OCI-LY7 (cell line): ENCODE measurements at regions not wholly inside any gene's neighbourhood (a gene's known extent, or its start where the extent isn't known, plus 50 kb on each side); places are given as distances from the start of the nearest gene placed in this dataset.

Source experiments
- BruUV-seq: library from RNA; stranded (reverse); fragments of 400-500 nt; replicated peaks from 2 replicates; lab custom pipeline; 2021; lab: Mats Ljungman, UMichigan
- CTCF ChIA-PET: fragments of 300-600 bp; sonication (Branson Sonifier 250); formaldehyde crosslinking; loops from one replicate; lab custom pipeline; 2022; ENCODE audit warnings: antibody characterized with exemption; ENCODE audit not compliant: unreplicated experiment; lab: Charles Lee
- POLR2A ChIA-PET: fragments of 300-600 bp; sonication (Branson Sonifier 250); formaldehyde crosslinking; loops from one replicate; lab custom pipeline; 2022; ENCODE audit warnings: antibody characterized with exemption; lab: Charles Lee
- DNase-seq: peaks from one replicate; pipeline ENCODE4 v3.0.0-alpha.2; 2015; ENCODE audit warnings: low spot score
- H2AFZ ChIP-seq: fragments of 200-600 bp; sonication (generic), shearing (Covaris generic); 2 replicates; pipeline ENCODE4 v1.6.1; 2014; ENCODE audit warnings: mild to moderate bottlenecking, antibody characterized with exemption, low read length, moderate library complexity
- H3K27ac ChIP-seq: fragments of 200-600 bp; sonication (generic); 2 replicates; pipeline ENCODE4 v1.5.1; 2014; ENCODE audit warnings: mixed run types, low read depth, mild to moderate bottlenecking, moderate library complexity, low read length, inconsistent platforms; ENCODE audit not compliant: poor library complexity, severe bottlenecking
- H3K36me3 ChIP-seq: fragments of 200-600 bp; sonication (generic); 2 replicates; pipeline ENCODE4 v1.6.1; 2014; ENCODE audit warnings: mild to moderate bottlenecking, antibody characterized with exemption, low read length, moderate library complexity, mixed read lengths; ENCODE audit not compliant: insufficient read depth
- H3K4me1 ChIP-seq: fragments of 200-600 bp; sonication (generic); 2 replicates; pipeline ENCODE4 v1.5.1; 2014; ENCODE audit warnings: mild to moderate bottlenecking, low read length; ENCODE audit not compliant: insufficient read depth, poor library complexity, severe bottlenecking
- H3K4me2 ChIP-seq: fragments of 200-600 bp; sonication (generic); 2 replicates; pipeline ENCODE4 v1.6.1; 2014; ENCODE audit warnings: mild to moderate bottlenecking, low read length
- H3K4me3 ChIP-seq: fragments of 200-600 bp; sonication (generic); 2 replicates; pipeline ENCODE4 v1.5.1; 2014; ENCODE audit warnings: mild to moderate bottlenecking, low read depth, low read length; ENCODE audit not compliant: poor library complexity, severe bottlenecking
- H3K79me2 ChIP-seq: fragments of 200-600 bp; sonication (generic); 2 replicates; pipeline ENCODE4 v1.6.1; 2016; ENCODE audit warnings: low read depth, mild to moderate bottlenecking, low read length, moderate library complexity, mixed read lengths; ENCODE audit not compliant: insufficient read depth
- H3K9me2 ChIP-seq: fragments of 200-600 bp; sonication (generic); 2 replicates; pipeline ENCODE4 v1.6.1; 2016; ENCODE audit warnings: mild to moderate bottlenecking, low read length, mixed read lengths; ENCODE audit not compliant: insufficient read depth
- H3K9me3 ChIP-seq: fragments of 200-600 bp; sonication (generic); 2 replicates; pipeline ENCODE4 v1.6.1; 2014; ENCODE audit warnings: mild to moderate bottlenecking, mixed run types, low read length, mixed read lengths
- H4K20me1 ChIP-seq: fragments of 200-600 bp; sonication (generic); 2 replicates; pipeline ENCODE4 v1.6.1; 2014; ENCODE audit warnings: mild to moderate bottlenecking, antibody characterized with exemption, low read length, moderate library complexity, mixed read lengths; ENCODE audit not compliant: insufficient read depth
- EZH2phosphoT487 ChIP-seq: fragments of 200-600 bp; sonication (generic); IDR thresholded peaks from 2 replicates; pipeline ENCODE4 v1.6.1; 2018; ENCODE audit warnings: low read depth, borderline replicate concordance, mild to moderate bottlenecking, mixed run types, antibody characterized with exemption, low read length, moderate library complexity, mixed read lengths
- intact Hi-C: fragments of 100-400 bp; cut with micrococcal nuclease; formaldehyde crosslinking; loops from one replicate; pipeline ENCODE4 v1.10.0; 2022; ENCODE audit not compliant: unreplicated experiment
- TF ChIP-seq, protein P1 (sequence below): fragments of 200-600 bp; sonication (generic); conservative IDR thresholded peaks from 2 replicates; pipeline ENCODE4 v1.5.1; 2014; ENCODE audit warnings: mild to moderate bottlenecking, antibody characterized with exemption, low read length, moderate library complexity, mixed read lengths

DNA sequence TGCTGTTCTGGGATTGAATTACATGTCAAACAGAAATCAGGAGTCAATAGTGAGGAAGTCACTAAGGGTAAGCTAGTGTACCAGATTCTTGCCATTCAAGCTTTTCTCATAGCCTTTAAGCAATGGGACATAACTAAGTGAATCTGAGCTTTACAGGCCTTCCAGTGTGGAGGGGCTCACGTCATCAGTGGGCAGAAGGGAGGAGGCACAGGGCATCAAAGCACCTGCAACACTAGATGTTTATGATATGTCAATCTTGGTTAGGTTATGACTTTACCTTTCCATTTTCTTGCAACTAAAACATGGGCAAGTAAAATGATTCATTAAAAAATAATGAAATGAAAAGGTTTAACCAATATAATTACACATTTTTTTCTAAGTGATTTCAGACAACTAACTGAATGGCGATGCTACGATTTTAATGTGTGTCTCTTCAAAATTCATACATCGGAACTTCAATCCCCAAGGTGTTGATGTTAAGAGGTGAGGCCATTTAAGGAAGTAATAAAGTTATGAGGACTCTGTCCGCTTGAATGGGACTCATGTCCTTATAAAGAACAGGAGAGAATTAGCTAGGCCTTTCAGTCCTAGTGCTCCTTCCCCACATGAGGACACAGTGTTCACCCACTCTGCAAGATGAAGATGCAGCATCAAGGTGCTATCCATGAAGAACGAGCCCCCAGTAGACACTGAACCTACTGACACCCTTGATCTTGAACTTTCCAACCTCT is 1169.2 kb upstream of the NXPH2 start:
- BruUV-seq, result no TSS peak
- CTCF ChIA-PET, result no interaction called here

DNA sequence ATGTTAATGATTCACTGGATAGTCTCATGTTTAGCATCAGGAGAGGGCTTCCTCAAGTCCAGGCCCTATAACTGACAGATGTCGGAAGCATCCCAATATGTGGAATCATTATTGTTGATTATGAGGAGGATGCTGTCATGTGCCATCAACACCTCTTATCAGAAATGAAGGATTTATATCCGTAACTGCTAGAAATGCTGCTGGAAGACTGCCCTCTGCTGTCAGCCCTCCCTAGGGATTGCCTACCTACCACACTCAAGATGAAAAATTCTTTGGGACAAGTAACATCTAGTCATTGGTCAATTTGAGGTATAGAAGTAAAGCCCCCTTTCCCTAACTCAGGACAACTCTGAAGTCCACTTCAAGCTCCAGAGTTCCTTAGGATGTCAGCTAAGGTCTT is 1166.5 kb upstream of the NXPH2 start:
- DNase-seq, result no peak
- Histone ChIP-seq H4K20me1 (no peaks in the 10 kb centered on the region), H3K79me2 (no peaks in the 10 kb centered on the region), H3K9me3 (no peaks in the 10 kb centered on the region), H3K4me2 (no peak overlapping the region), H3K9me2 (no peaks in the 10 kb centered on the region), H3K27ac (no peak overlapping the region), H2AFZ (no peak overlapping the region), H3K4me1 (no peaks in the 10 kb centered on the region), H3K4me3 (no peak overlapping the region), H3K36me3 (no peaks in the 10 kb centered on the region)
- BruUV-seq, result no TSS peak
- intact Hi-C loops, result no loop called here
- POLR2A ChIA-PET, result no interaction called here
- CTCF ChIA-PET, result no interaction called here
- TF ChIP-seq, protein P1, sequence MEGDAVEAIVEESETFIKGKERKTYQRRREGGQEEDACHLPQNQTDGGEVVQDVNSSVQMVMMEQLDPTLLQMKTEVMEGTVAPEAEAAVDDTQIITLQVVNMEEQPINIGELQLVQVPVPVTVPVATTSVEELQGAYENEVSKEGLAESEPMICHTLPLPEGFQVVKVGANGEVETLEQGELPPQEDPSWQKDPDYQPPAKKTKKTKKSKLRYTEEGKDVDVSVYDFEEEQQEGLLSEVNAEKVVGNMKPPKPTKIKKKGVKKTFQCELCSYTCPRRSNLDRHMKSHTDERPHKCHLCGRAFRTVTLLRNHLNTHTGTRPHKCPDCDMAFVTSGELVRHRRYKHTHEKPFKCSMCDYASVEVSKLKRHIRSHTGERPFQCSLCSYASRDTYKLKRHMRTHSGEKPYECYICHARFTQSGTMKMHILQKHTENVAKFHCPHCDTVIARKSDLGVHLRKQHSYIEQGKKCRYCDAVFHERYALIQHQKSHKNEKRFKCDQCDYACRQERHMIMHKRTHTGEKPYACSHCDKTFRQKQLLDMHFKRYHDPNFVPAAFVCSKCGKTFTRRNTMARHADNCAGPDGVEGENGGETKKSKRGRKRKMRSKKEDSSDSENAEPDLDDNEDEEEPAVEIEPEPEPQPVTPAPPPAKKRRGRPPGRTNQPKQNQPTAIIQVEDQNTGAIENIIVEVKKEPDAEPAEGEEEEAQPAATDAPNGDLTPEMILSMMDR, result no peak
- TF ChIP-seq EZH2phosphoT487, result no peak

More for the DNA sequence above, 1169.2 kb upstream of the NXPH2 start:
- H3K36me3 ChIP-seq, result no peaks in the 10 kb centered on the region
- POLR2A ChIA-PET, result no interaction called here
- H3K79me2 ChIP-seq, result no peaks in the 10 kb centered on the region
- H4K20me1 ChIP-seq, result no peaks in the 10 kb centered on the region
- no peaks in the 10 kb centered on the region for H3K4me1 ChIP-seq
- DNase-seq, result no peak
- H3K4me2 ChIP-seq, result no peak overlapping the region
- H3K4me3 ChIP-seq, result no peak overlapping the region
- no peak overlapping the region for H3K27ac ChIP-seq
- intact Hi-C loops, result no loop called here
- no peaks in the 10 kb centered on the region for H3K9me3 ChIP-seq
- no peaks in the 10 kb centered on the region for H3K9me2 ChIP-seq
- H2AFZ ChIP-seq, result no peak overlapping the region
- TF ChIP-seq, protein P1, result no peak
- no peak for TF ChIP-seq EZH2phosphoT487

DNA sequence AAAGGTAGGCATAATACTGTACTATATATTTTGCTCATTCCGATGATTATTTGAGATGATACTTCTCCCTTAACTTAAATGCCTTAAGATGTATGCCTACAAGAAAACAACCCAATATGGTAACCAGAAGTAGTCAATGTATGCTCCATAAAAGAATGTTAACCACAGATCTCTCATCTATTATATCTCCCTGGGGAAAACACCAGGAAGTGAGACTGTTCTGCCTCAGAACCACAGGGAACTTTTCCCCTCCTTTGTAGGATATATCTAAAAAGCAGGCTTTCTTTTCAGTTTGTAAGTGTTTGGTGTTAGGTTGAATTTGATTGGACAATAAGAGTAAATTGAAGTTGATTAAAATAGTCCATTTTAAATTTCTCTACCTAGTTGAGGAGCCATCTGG is 1160.5 kb upstream of the NXPH2 start:
- no peak for DNase-seq
- no peak overlapping the region for H3K4me3 ChIP-seq
- ChIA-PET CTCF (no interaction called here), POLR2A (no interaction called here)
- no peaks in the 10 kb centered on the region for H4K20me1 ChIP-seq
- no peaks in the 10 kb centered on the region for H3K4me1 ChIP-seq
- intact Hi-C loops, result no loop called here
- no peak overlapping the region for H2AFZ ChIP-seq
- H3K9me3 ChIP-seq, result no peaks in the 10 kb centered on the region
- no peaks in the 10 kb centered on the region for H3K9me2 ChIP-seq
- H3K4me2 ChIP-seq, result no peak overlapping the region
- BruUV-seq, result no TSS peak
- no peak overlapping the region for H3K27ac ChIP-seq
- H3K79me2 ChIP-seq, result no peaks in the 10 kb centered on the region
- no peak for TF ChIP-seq EZH2phosphoT487
- TF ChIP-seq, protein P1, result no peak
- H3K36me3 ChIP-seq, result no peaks in the 10 kb centered on the region
